Kidney epithelial cell (primary cell): ENCODE measurements at regions not wholly inside any gene's neighbourhood (a gene's known extent, or its start where the extent isn't known, plus 50 kb on each side); places are given as distances from the start of the nearest gene placed in this dataset.

ENCODE experiments used
- DNase-seq: peaks from one replicate; pipeline ENCODE4 v3.0.0-alpha.2; 2010; ENCODE audit warnings: low read depth
- H3K27me3 ChIP-seq: 2 replicates; pipeline ENCODE4 v1.6.0; 2011; ENCODE audit warnings: low read length; ENCODE audit not compliant: control insufficient read depth, insufficient read depth
- H3K36me3 ChIP-seq: 2 replicates; pipeline ENCODE4 v1.5.1; 2011; ENCODE audit warnings: low read length; ENCODE audit not compliant: control insufficient read depth, insufficient read depth
- H3K4me3 ChIP-seq: 2 replicates; pipeline ENCODE4 v1.5.1; 2011; ENCODE audit warnings: low read depth, mild to moderate bottlenecking, control low read depth, low read length
- CTCF ChIP-seq: IDR thresholded peaks from 2 replicates; pipeline ENCODE4 v1.5.1; 2011; ENCODE audit warnings: mild to moderate bottlenecking, moderate library complexity, low read length, control low read depth, inconsistent platforms; ENCODE audit not compliant: insufficient read depth, poor library complexity, severe bottlenecking

DNA sequence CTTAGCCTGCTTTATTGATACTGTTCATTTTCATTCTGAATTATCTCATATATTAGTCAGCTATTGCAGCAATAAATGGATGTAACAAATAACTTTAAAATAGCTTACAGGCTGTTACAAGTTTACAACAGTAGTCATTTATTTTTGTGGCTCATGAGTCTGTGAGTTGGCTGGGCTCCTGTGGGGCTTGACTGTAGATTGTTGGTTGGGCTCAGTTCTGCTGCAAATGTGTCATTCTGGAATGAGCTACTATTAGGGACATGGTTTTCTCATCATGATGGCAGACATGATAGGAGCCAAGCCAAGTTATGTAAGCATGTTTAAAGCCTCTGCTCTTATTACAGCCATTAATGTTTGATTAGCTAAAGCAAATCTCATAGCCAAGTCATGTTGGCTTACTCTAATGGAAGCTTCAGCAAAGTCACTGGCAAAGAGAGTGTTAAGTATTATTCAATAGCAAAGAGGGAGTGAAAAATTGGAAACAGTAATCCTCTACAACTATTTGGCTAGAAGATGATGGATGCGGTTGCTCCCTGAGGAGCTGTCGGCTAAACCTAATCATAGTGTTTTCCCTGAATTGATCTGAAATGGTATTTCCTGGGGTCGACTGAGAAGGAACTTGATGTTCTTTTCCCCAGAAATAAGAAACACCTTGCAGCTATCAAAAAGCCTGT is 391.3 kb downstream of the TDRD3 start:
- no peaks in the 10 kb centered on the region for H3K27me3 ChIP-seq
- DNase-seq = no peak
- no peak overlapping the region for H3K4me3 ChIP-seq
- no peak for TF ChIP-seq CTCF
- no peaks in the 10 kb centered on the region for H3K36me3 ChIP-seq

- DNase-seq = no peak
- Histone ChIP-seq H3K27me3 (no peaks in the 10 kb centered on the region), H3K36me3 (no peaks in the 10 kb centered on the region), H3K4me3 (no peak overlapping the region)
- TF ChIP-seq CTCF = no peak
Observed at GRCh38 chr13:60787083-60787482, 390.1 kb downstream of the TDRD3 start.

GRCh38 chr13:60772726-60773125 is 375.7 kb downstream of the TDRD3 start:
- TF ChIP-seq CTCF = no peak
- no peaks in the 10 kb centered on the region for H3K36me3 ChIP-seq
- no peaks in the 10 kb centered on the region for H3K27me3 ChIP-seq
- no peak for DNase-seq
- H3K4me3 ChIP-seq = no peak overlapping the region

- no peak for TF ChIP-seq CTCF
- Histone ChIP-seq H3K36me3 (no peaks in the 10 kb centered on the region), H3K4me3 (no peak overlapping the region), H3K27me3 (no peaks in the 10 kb centered on the region)
- peak; percentile 77 for DNase-seq
Observed at GRCh38 chr13:60765700-60766411, 368.8 kb downstream of the TDRD3 start.

DNA sequence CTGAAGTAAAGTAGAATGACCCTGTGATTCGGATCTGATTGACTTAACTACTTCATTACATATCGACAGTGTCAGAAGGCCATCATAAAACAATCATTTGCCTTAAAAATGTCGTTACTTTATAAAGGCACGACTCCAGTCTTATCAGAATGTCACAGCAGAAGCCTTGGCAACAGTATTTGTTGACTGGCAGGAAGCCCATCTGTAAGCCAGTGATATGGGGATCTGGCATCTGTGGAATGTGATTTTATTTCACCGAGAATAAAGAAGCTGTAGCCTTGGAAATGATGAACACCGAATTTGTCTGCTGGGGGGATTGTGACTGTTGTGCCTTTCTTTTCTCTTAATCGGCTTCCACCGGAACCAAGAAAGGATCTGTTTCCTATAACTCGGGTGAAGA is 362.5 kb downstream of the TDRD3 start:
- no peak overlapping the region for H3K4me3 ChIP-seq
- DNase-seq = peak; percentile 18
- H3K27me3 ChIP-seq = no peaks in the 10 kb centered on the region
- TF ChIP-seq CTCF = no peak
- H3K36me3 ChIP-seq = no peaks in the 10 kb centered on the region
